Gastroesophageal sphincter (tissue), 3 donors: ENCODE measurements at regions not wholly inside any gene's neighbourhood (a gene's known extent, or its start where the extent isn't known, plus 50 kb on each side); places are given as distances from the start of the nearest gene placed in this dataset.

ENCODE experiments used
- EP300 ChIP-seq: sonication (generic); formaldehyde crosslinking; IDR thresholded peaks from one replicate; pipeline ENCODE4 v1.6.1; 2017; ENCODE audit warnings: antibody characterized with exemption, mild to moderate bottlenecking
- POLR2A ChIP-seq, 2 donors: fragments of 450-650 bp; IDR thresholded peaks; one replicate each; pipeline ENCODE4 v1.6.1; 2017; ENCODE audit warnings: antibody characterized with exemption in 2 of 2, mild to moderate bottlenecking in 2 of 2, moderate library complexity in 1 of 2
- POLR2AphosphoS5 ChIP-seq: sonication (generic); formaldehyde crosslinking; IDR thresholded peaks from one replicate; pipeline ENCODE4 v1.6.1; 2017; ENCODE audit warnings: antibody characterized with exemption
- TF ChIP-seq, protein P1 (sequence below), 4 experiments: fragments of 200-600 bp in 2 of 4; fragments of 450-650 bp in 2 of 4; sonication (generic) in 1 of 4; IDR thresholded peaks; one replicate each; pipeline ENCODE4 v1.5.1; 2017 to 2019; ENCODE audit warnings: antibody characterized with exemption in 4 of 4, mild to moderate bottlenecking in 2 of 4, moderate library complexity in 2 of 4

DNA sequence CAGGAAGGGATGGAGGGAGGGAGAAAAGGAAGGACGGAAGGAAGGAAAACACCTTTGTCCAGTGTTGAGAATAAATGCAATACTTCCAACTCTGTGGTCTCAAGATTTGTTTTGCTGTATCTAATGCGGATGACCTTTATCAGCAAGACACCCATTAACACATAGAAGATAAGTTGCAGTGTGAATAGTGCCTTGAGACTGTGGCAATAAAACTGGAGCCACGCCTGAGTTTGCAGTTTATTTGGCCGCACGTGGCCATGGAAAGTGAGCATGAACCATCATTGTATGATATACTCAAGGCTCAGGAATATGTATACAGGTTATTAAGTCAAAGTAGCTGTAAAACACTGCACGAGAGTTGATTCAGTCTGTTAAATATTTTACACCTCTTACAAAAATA lies 113.6 kb upstream of the EEA1 start:
- TF ChIP-seq, protein P1, sequence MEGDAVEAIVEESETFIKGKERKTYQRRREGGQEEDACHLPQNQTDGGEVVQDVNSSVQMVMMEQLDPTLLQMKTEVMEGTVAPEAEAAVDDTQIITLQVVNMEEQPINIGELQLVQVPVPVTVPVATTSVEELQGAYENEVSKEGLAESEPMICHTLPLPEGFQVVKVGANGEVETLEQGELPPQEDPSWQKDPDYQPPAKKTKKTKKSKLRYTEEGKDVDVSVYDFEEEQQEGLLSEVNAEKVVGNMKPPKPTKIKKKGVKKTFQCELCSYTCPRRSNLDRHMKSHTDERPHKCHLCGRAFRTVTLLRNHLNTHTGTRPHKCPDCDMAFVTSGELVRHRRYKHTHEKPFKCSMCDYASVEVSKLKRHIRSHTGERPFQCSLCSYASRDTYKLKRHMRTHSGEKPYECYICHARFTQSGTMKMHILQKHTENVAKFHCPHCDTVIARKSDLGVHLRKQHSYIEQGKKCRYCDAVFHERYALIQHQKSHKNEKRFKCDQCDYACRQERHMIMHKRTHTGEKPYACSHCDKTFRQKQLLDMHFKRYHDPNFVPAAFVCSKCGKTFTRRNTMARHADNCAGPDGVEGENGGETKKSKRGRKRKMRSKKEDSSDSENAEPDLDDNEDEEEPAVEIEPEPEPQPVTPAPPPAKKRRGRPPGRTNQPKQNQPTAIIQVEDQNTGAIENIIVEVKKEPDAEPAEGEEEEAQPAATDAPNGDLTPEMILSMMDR (IDR thresholded peaks at IDR 0.05): no peak
- TF ChIP-seq POLR2AphosphoS5 (no peak), POLR2A (IDR thresholded peaks at IDR 0.05) (no peak), EP300 (no peak)
